Stomach (tissue), 8 donors: ENCODE measurements at regions not wholly inside any gene's neighbourhood (a gene's known extent, or its start where the extent isn't known, plus 50 kb on each side); places are given as distances from the start of the nearest gene placed in this dataset.
"Not testable (repeated sequence)": the region's sequence is repeated elsewhere in the genome, so short reads cannot be mapped to it uniquely, and the experiment has no call there.

Experiments
- DNase-seq, 2 donors: peaks; one replicate each; pipeline versions ENCODE4 v3.0.0 to v3.0.0-alpha.2; 2013 to 2019
- H3K27ac ChIP-seq, 5 donors: fragments of 200-600 bp in 4 of 5; sonication (generic) in 4 of 5; one replicate each; pipeline ENCODE4 v1.5.1; 2013 to 2019; ENCODE audit warnings: mild to moderate bottlenecking in 1 of 5, moderate library complexity in 1 of 5
- H3K27me3 ChIP-seq, 3 donors: fragments of 200-600 bp; sonication (generic); one replicate each; pipeline ENCODE4 v1.5.1; 2017 to 2019; ENCODE audit warnings: mixed run types in 1 of 3
- H3K36me3 ChIP-seq, 4 donors: fragments of 200-600 bp; sonication (generic); 1 replicate in 3 of 4; 2 replicates in 1 of 4; pipeline ENCODE4 v1.5.1; 2016 to 2019
- H3K4me1 ChIP-seq, 4 donors: fragments of 200-600 bp; sonication (generic); one replicate each; pipeline ENCODE4 v1.5.1; 2016 to 2019
- H3K4me3 ChIP-seq, 4 donors: fragments of 200-600 bp; sonication (generic) in 3 of 4; one replicate each; pipeline ENCODE4 v1.5.1; 2016 to 2019; ENCODE audit warnings: mild to moderate bottlenecking in 1 of 4
- H3K9me3 ChIP-seq, 4 donors: fragments of 200-600 bp; sonication (generic); one replicate each; pipeline ENCODE4 v1.5.1; 2016 to 2019
- CTCF ChIP-seq, 7 experiments: fragments of 450-650 bp in 4 of 7; fragments of 200-600 bp in 3 of 7; sonication (generic) in 3 of 7; IDR thresholded peaks; one replicate each; pipeline ENCODE4 v1.5.1; 2016 to 2019; ENCODE audit warnings: antibody characterized with exemption in 7 of 7, control low read depth in 2 of 7, mild to moderate bottlenecking in 1 of 7
- EP300 ChIP-seq: sonication (generic); formaldehyde crosslinking; IDR thresholded peaks from one replicate; pipeline ENCODE4 v1.6.1; 2017; ENCODE audit warnings: antibody characterized with exemption
- POLR2A ChIP-seq, 4 donors: fragments of 450-650 bp; IDR thresholded peaks; one replicate each; pipeline ENCODE4 v1.6.1; 2016; ENCODE audit warnings: antibody characterized with exemption in 4 of 4, control low read depth in 2 of 4, mild to moderate bottlenecking in 1 of 4, moderate library complexity in 1 of 4
- POLR2AphosphoS5 ChIP-seq, 3 donors: sonication (generic); formaldehyde crosslinking; IDR thresholded peaks; one replicate each; pipeline ENCODE4 v1.6.1; 2016; ENCODE audit warnings: antibody characterized with exemption in 3 of 3
- WGBS, 5 donors: extraction: QIAGEN DNeasy Blood & Tissue Kit in 3 of 5; methylation state at CpG; one replicate each; pipeline versions ENCODE4 v1.1.5 to v1.1.7; 2013 to 2018; 5-methylcytosine and 5-hydroxymethylcytosine counted together
- intact Hi-C: fragments of 100-400 bp; cut with DNase I; formaldehyde crosslinking; loops from one replicate; pipeline ENCODE4 v1.15.1; 2023; ENCODE audit warnings: low total_unique reads
- donor health status: healthy with polysubstance abuse.
- donor health status: Bipolar disorder and iron deficiency.
- donor health status: healthy.

- 49 to 78% (median 70%) methylated on average over 3 of the region's 3 CpGs for WGBS, 5 donors
- H3K9me3 ChIP-seq, result no peaks in the 10 kb centered on the region
- TF ChIP-seq POLR2A (IDR thresholded peaks at IDR 0.05) (no peak), EP300 (no peak), CTCF (IDR thresholded peaks at IDR 0.05) (no peak), POLR2AphosphoS5 (IDR thresholded peaks at IDR 0.05) (no peak)
- no peak overlapping the region for H3K4me3 ChIP-seq
- no peaks in the 10 kb centered on the region for H3K27me3 ChIP-seq
- intact Hi-C loops, result no loop called here
- DNase-seq, result no peak
- no peak overlapping the region for H3K27ac ChIP-seq
- no peaks in the 10 kb centered on the region for H3K4me1 ChIP-seq
- no peaks in the 10 kb centered on the region for H3K36me3 ChIP-seq
Observed at GRCh38 chr11:49499117-49499516, 290.7 kb upstream of the FOLH1 start.

GRCh38 chr11:49505231-49505630 is 296.8 kb upstream of the FOLH1 start:
- intact Hi-C loops, result no loop called here
- no peak overlapping the region for H3K27ac ChIP-seq
- no peaks in the 10 kb centered on the region for H3K27me3 ChIP-seq
- no peak overlapping the region for H3K4me3 ChIP-seq
- no peak for DNase-seq
- H3K36me3 ChIP-seq, result no peaks in the 10 kb centered on the region
- H3K4me1 ChIP-seq, result no peaks in the 10 kb centered on the region
- no peaks in the 10 kb centered on the region for H3K9me3 ChIP-seq
- TF ChIP-seq EP300, result no peak
- no peak for TF ChIP-seq CTCF (IDR thresholded peaks at IDR 0.05)

GRCh38 chr11:49526240-49526829 is 317.9 kb upstream of the FOLH1 start:
- H3K4me1 ChIP-seq, H3K27me3 ChIP-seq, intact Hi-C loops, H3K36me3 ChIP-seq, H3K4me3 ChIP-seq, H3K9me3 ChIP-seq, H3K27ac ChIP-seq: not testable (repeated sequence)
- peak in 1 of 2 donors; percentile 9 for DNase-seq
- 9 to 15% (median 13%) methylated on average over 1 of the region's 1 CpG for WGBS, 5 donors
- TF ChIP-seq CTCF (IDR thresholded peaks at IDR 0.05), result peak in 5 of 7 experiments; percentile 21 to 48 (median 40)

GRCh38 chr11:49533204-49533603 is 324.8 kb upstream of the FOLH1 start:
- no peak overlapping the region for H3K4me3 ChIP-seq
- H3K4me1 ChIP-seq, result no peaks in the 10 kb centered on the region
- intact Hi-C loops, result no loop called here
- no peaks in the 10 kb centered on the region for H3K36me3 ChIP-seq
- H3K27ac ChIP-seq, result no peak overlapping the region
- no peak for TF ChIP-seq CTCF (IDR thresholded peaks at IDR 0.05)
- no peak for TF ChIP-seq EP300
- no peak for TF ChIP-seq POLR2A (IDR thresholded peaks at IDR 0.05)
- TF ChIP-seq POLR2AphosphoS5 (IDR thresholded peaks at IDR 0.05), result no peak
- H3K27me3 ChIP-seq, result no peaks in the 10 kb centered on the region
- H3K9me3 ChIP-seq, result no peaks in the 10 kb centered on the region
- no peak for DNase-seq

GRCh38 chr11:49538927-49539326 is 330.5 kb upstream of the FOLH1 start:
- H3K27ac ChIP-seq, H3K4me3 ChIP-seq, H3K27me3 ChIP-seq, DNase-seq, H3K36me3 ChIP-seq, H3K9me3 ChIP-seq, intact Hi-C loops, H3K4me1 ChIP-seq: not testable (repeated sequence)
- WGBS, 5 donors, result 67 to 90% (median 87%) methylated on average over 4 of the region's 4 CpGs

GRCh38 chr11:49558261-49558847 is 350.0 kb upstream of the FOLH1 start:
- H3K4me1 ChIP-seq, H3K27ac ChIP-seq, H3K9me3 ChIP-seq, H3K4me3 ChIP-seq, DNase-seq, H3K36me3 ChIP-seq, intact Hi-C loops: not testable (repeated sequence)
- peaks cover 0 to 26% (median 0%) of the 10 kb centered on the region in 3 donors for H3K27me3 ChIP-seq
- WGBS, 5 donors, result 9 to 17% (median 13%) methylated on average over 15 to 41 of the region's 42 CpGs

- H3K27ac ChIP-seq, H3K9me3 ChIP-seq, H3K4me1 ChIP-seq, H3K4me3 ChIP-seq, intact Hi-C loops, DNase-seq, H3K36me3 ChIP-seq: not testable (repeated sequence)
- WGBS, 5 donors, result 15 to 24% (median 18%) methylated on average over 12 to 13 of the region's 13 CpGs
- peaks cover 0 to 26% (median 0%) of the 10 kb centered on the region in 3 donors for H3K27me3 ChIP-seq
Observed at GRCh38 chr11:49560593-49560992, 352.2 kb upstream of the FOLH1 start.
